ENCODE measurements at regions not wholly inside any gene's neighbourhood (a gene's known extent, or its start where the extent isn't known, plus 50 kb on each side); places are given as distances from the start of the nearest gene placed in this dataset.

- no peak for TF ChIP-seq CTCF (IDR thresholded peaks at IDR 0.05; ENCODE audit: borderline replicate concordance, insufficient read depth, low read depth, low read length)
- no peak overlapping the region for H3K4me3 ChIP-seq (ENCODE audit: low read depth, low read length)
Observed at GRCh38 chr2:143975216-143975615, 544.7 kb downstream of the ZEB2 start.

GRCh38 chr2:143974262-143974661 is 545.7 kb downstream of the ZEB2 start:
- TF ChIP-seq CTCF (IDR thresholded peaks at IDR 0.05; ENCODE audit: borderline replicate concordance, insufficient read depth, low read depth, low read length) = no peak
- no peak overlapping the region for H3K4me3 ChIP-seq (ENCODE audit: low read depth, low read length)

- no peak for TF ChIP-seq CTCF (IDR thresholded peaks at IDR 0.05; ENCODE audit: borderline replicate concordance, insufficient read depth, low read depth, low read length)
- H3K4me3 ChIP-seq (ENCODE audit: low read depth, low read length) = no peak overlapping the region
Observed at GRCh38 chr2:143968860-143969259, 551.1 kb downstream of the ZEB2 start.

GRCh38 chr2:143968360-143968759 is 551.6 kb downstream of the ZEB2 start:
- no peak for TF ChIP-seq CTCF (IDR thresholded peaks at IDR 0.05; ENCODE audit: borderline replicate concordance, insufficient read depth, low read depth, low read length)
- no peak overlapping the region for H3K4me3 ChIP-seq (ENCODE audit: low read depth, low read length)

GRCh38 chr2:143965493-143966164 is 554.3 kb downstream of the ZEB2 start:
- no peak overlapping the region for H3K4me3 ChIP-seq (ENCODE audit: low read depth, low read length)
- TF ChIP-seq CTCF (IDR thresholded peaks at IDR 0.05; ENCODE audit: borderline replicate concordance, insufficient read depth, low read depth, low read length) = no peak

GRCh38 chr2:143964891-143965290 is 555.0 kb downstream of the ZEB2 start:
- no peak for TF ChIP-seq CTCF (IDR thresholded peaks at IDR 0.05; ENCODE audit: borderline replicate concordance, insufficient read depth, low read depth, low read length)
- no peak overlapping the region for H3K4me3 ChIP-seq (ENCODE audit: low read depth, low read length)

- no peak for TF ChIP-seq CTCF (IDR thresholded peaks at IDR 0.05; ENCODE audit: borderline replicate concordance, insufficient read depth, low read depth, low read length)
- H3K4me3 ChIP-seq (ENCODE audit: low read depth, low read length) = no peak overlapping the region
Observed at GRCh38 chr2:143960177-143960576, 559.7 kb downstream of the ZEB2 start.
